ENCODE measurements at regions not wholly inside any gene's neighbourhood (a gene's known extent, or its start where the extent isn't known, plus 50 kb on each side); places are given as distances from the start of the nearest gene placed in this dataset.

GRCh38 chr5:117393125-117393524 lies 818.5 kb upstream of the SEMA6A start:
- TF ChIP-seq, protein P1, sequence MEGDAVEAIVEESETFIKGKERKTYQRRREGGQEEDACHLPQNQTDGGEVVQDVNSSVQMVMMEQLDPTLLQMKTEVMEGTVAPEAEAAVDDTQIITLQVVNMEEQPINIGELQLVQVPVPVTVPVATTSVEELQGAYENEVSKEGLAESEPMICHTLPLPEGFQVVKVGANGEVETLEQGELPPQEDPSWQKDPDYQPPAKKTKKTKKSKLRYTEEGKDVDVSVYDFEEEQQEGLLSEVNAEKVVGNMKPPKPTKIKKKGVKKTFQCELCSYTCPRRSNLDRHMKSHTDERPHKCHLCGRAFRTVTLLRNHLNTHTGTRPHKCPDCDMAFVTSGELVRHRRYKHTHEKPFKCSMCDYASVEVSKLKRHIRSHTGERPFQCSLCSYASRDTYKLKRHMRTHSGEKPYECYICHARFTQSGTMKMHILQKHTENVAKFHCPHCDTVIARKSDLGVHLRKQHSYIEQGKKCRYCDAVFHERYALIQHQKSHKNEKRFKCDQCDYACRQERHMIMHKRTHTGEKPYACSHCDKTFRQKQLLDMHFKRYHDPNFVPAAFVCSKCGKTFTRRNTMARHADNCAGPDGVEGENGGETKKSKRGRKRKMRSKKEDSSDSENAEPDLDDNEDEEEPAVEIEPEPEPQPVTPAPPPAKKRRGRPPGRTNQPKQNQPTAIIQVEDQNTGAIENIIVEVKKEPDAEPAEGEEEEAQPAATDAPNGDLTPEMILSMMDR (IDR thresholded peaks at IDR 0.05), result no peak
- intact Hi-C loops (cut with DNase I), result no loop called here

GRCh38 chr5:117380316-117380715 lies 805.7 kb upstream of the SEMA6A start:
- no peaks in the 10 kb centered on the region for H3K9me3 ChIP-seq
- no peaks in the 10 kb centered on the region for H3K27me3 ChIP-seq
- DNase-seq (no peak), ATAC-seq (no peak)
- H3K4me3 ChIP-seq, result no peak overlapping the region
- no peak overlapping the region for H3K27ac ChIP-seq
- no peaks in the 10 kb centered on the region for H3K4me1 ChIP-seq
- TF ChIP-seq, protein P1 (IDR thresholded peaks at IDR 0.05), result no peak
- intact Hi-C loops (cut with DNase I), result no loop called here
- no peaks in the 10 kb centered on the region for H3K36me3 ChIP-seq

More at GRCh38 chr5:117393125-117393524, 818.5 kb upstream of the SEMA6A start:
- ATAC-seq (no peak), DNase-seq (no peak)
- H3K9me3 ChIP-seq, result no peaks in the 10 kb centered on the region
- H3K4me3 ChIP-seq, result no peak overlapping the region
- H3K27me3 ChIP-seq, result no peaks in the 10 kb centered on the region
- no peak overlapping the region for H3K27ac ChIP-seq
- H3K4me1 ChIP-seq, result no peaks in the 10 kb centered on the region
- H3K36me3 ChIP-seq, result no peaks in the 10 kb centered on the region

DNA sequence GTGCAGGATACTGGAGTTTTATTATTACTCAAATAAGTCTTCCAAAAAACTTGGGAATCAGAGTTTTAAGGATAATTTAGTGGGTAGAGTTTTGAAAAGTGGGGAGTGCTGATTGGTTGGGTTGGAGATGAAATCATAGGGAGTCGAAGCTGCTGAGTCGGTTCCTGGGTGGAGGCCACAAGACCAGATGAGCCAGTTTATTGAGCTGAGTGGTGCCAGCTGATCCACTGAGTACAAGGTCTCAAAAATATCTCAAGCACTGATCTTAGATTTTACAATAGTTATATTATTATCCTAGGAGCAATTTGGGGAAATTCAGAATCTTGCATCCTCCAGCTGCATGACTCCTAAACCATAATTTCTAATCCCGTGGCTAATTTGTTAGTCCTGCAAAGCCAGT lies 804.9 kb upstream of the SEMA6A start:
- TF ChIP-seq, protein P1 (IDR thresholded peaks at IDR 0.05), result no peak
- H3K4me1 ChIP-seq, result no peaks in the 10 kb centered on the region

DNA sequence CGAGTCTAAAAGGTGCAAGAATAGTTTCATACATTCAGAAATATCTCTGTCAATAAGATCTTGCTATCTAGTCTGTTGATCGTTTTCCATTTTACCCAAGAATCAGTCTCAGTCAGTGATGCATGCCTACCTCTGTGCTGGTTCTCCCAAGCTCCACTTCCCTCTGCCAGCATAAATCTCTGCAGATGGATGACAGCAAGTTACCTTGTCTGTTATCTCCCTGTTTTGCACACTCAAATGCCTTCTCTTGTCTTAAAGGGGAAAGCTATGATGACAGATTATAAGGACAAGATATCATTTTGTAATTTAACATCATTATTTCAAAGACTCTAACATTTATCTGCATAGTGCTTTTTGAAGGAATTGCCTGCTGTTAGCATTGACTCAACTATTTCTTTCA lies 802.1 kb upstream of the SEMA6A start:
- Histone ChIP-seq H3K4me1 (no peaks in the 10 kb centered on the region), H3K36me3 (no peaks in the 10 kb centered on the region), H3K27ac (no peak overlapping the region), H3K4me3 (no peak overlapping the region), H3K9me3 (no peaks in the 10 kb centered on the region), H3K27me3 (no peaks in the 10 kb centered on the region)
- ATAC-seq (no peak), DNase-seq (no peak)
- intact Hi-C loops (cut with DNase I), result no loop called here
- TF ChIP-seq, protein P1 (IDR thresholded peaks at IDR 0.05), result no peak

More for the DNA sequence above, 804.9 kb upstream of the SEMA6A start:
- H3K9me3 ChIP-seq, result no peaks in the 10 kb centered on the region
- H3K36me3 ChIP-seq, result no peaks in the 10 kb centered on the region
- DNase-seq (no peak), ATAC-seq (no peak)
- no peak overlapping the region for H3K4me3 ChIP-seq
- intact Hi-C loops (cut with DNase I), result no loop called here
- no peaks in the 10 kb centered on the region for H3K27me3 ChIP-seq
- no peak overlapping the region for H3K27ac ChIP-seq

GRCh38 chr5:117359895-117360294 lies 785.3 kb upstream of the SEMA6A start:
- Histone ChIP-seq H3K27me3 (no peaks in the 10 kb centered on the region), H3K4me3 (no peak overlapping the region), H3K27ac (no peak overlapping the region), H3K36me3 (no peaks in the 10 kb centered on the region), H3K9me3 (no peaks in the 10 kb centered on the region), H3K4me1 (no peaks in the 10 kb centered on the region)
- DNase-seq, result no peak
- intact Hi-C loops (cut with DNase I), result no loop called here
- TF ChIP-seq, protein P1 (IDR thresholded peaks at IDR 0.05), result no peak
- no peak for ATAC-seq

- intact Hi-C loops (cut with DNase I), result no loop called here
- H3K4me1 ChIP-seq, result no peaks in the 10 kb centered on the region
- DNase-seq (no peak), ATAC-seq (no peak)
- H3K36me3 ChIP-seq, result no peaks in the 10 kb centered on the region
- TF ChIP-seq, protein P1 (IDR thresholded peaks at IDR 0.05), result no peak
- H3K9me3 ChIP-seq, result no peaks in the 10 kb centered on the region
- no peaks in the 10 kb centered on the region for H3K27me3 ChIP-seq
- no peak overlapping the region for H3K27ac ChIP-seq
- no peak overlapping the region for H3K4me3 ChIP-seq
Measured at GRCh38 chr5:117357886-117358285, 783.3 kb upstream of the SEMA6A start.
